HG02678 (cell line): ENCODE measurements at regions not wholly inside any gene's neighbourhood (a gene's known extent, or its start where the extent isn't known, plus 50 kb on each side); places are given as distances from the start of the nearest gene placed in this dataset.

Source experiments
- ATAC-seq: cut with Tn5 transposase; IDR thresholded peaks from one replicate; pipeline ENCODE4 v1.9.1; 2021; ENCODE audit warnings: mild to moderate bottlenecking, moderate library complexity; ENCODE audit not compliant: unreplicated experiment

DNA sequence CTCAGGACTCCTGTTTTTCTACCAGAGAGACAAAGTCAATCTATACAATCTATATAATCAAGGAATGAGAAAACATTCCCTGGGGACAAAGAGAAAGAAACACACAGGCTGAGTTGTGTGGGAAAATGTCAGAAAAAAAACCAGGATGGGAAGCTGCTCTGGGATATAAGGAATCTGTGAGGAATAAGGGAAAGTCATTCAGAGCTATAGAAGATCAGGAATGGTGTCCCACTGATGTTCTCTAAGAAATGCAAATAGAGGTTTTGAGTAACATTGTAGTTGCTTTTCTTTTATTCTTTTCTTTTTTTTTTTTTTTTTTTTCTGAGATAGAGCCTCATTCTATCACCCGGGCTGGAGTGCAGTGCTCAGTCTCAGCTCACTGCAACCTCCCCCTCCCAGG lies 605.9 kb upstream of the KLF4 start:
- ATAC-seq = no peak

DNA sequence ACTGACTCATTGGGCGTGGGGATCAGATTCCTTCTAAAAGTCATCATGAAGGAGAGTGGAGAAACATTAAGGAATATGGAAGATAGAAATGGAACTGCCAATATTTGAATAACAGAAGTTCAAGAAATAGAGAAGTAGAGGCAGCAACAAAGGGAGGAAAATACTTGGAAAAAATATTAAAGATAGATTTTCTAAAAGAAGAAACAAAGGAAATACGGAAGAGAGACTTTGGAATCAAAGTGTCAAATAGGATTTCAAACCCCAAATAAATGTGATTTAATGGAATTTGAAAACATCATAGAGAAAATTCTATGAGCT lies 605.1 kb upstream of the KLF4 start:
- no peak for ATAC-seq

DNA sequence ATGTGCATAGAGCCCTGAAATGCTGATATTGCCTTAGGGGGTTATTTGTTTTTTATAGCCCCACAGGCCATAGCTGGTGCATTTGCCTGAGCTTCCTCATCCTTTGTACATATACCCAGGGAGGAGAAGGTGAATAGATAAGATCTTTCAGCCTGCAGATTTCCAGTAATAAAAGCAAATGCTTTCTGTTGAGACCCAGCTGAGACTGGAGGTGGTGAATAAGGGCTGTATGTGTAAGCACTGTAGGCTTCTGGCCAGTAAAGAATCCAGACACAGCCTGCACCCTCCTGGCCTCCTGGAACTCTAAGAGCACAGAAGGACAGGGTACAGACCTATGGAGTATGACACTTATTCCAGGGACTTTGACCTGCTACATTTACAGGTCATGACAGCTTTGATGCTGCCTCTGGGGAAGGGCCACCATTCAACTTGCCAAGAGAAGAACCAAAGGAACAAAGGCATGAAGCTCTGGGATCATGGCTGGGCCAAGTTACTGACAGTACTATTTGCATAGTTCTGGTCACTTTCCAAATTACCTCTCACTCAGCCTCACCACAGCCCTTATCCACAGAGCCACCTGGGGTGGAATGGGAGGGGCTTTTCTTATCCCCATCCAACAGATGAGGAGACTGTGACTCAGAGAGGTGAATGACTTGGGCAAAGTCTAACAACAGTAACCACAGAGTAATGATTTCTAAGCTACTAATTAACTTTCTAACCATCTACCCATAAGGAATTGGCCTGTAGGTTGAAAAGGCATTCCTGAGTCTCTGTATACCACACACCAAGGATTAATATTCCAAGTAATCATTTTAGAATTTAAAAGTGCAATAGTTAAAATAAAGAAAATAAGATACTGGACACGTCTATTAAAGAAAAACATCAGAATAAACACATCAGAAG lies 604.5 kb upstream of the KLF4 start:
- ATAC-seq = no peak

DNA sequence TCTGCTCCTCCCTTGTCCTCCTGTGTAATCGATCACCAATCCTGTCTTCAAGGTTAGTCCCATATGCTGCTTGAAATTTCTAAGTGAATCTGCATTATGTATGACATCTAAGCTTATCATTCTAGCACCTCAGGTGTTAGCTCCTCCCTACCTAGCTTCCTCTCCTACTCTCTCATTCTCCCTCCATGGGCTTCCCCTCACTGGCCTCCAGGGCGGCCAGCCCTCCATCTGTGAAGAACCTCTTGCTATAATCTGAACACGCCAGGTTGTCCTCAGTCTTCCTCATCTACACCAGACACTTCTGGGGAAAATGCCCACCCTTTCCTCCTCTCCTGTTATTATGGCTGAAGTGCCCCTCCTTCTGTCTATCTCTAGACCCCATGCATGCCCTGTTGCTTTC lies 599.3 kb upstream of the KLF4 start:
- ATAC-seq = no peak

DNA sequence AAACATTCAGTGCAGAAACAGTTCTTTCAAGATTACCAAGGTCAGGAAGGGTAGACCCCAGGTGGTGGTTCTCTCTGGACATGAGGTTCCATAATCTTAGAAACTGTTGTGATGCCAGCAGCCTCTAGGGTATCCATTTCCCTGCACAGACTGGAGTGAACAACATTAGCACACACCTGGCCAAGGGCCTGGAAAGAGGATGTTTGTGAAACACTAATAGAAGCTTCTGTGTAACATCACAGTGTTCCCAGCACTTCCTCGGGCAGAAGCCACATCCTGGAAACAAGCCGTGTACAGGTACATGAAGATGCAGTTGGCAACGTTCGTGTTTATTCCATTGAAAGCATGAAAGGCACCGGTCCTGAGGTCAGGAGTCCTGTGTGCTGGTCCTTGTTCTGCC lies 598.2 kb upstream of the KLF4 start:
- no peak for ATAC-seq

DNA sequence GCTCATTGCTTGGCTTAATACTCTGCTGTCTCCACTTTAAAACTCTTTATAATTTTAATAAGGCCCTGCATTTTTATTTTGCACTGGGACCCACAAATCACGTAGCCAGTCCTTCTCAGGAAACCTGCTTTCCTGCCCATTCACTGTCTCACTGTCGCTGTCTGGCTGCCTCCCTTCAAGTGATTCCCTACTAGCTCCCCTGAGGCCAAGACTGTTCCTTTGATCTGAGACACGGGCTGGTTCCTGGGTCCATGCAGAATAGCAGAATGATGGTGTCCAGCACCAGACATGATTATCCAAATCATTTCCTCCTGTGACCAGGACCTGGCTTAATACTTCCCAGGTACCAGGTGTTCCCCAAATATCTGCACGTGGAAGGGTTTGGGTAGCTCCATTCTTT lies 597.1 kb upstream of the KLF4 start:
- ATAC-seq = no peak

DNA sequence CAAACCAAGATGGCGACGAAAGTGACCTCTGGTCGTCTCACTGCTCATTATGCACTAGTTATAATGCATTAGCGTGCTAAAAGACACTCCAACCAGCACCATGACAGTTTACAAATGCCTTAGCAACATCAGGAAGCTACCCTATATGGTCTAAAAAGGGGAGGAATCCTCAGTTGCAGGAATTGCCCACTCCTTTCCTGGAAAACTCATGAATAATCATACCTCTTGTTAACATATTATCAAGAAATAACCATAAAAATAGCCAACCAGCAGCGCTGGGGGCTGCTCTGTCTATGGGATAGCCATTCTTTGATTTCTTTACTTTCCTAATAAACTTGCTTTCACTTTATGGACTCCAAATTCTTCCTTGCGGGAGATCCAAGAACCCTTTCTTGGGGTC lies 595.7 kb upstream of the KLF4 start:
- ATAC-seq = no peak

DNA sequence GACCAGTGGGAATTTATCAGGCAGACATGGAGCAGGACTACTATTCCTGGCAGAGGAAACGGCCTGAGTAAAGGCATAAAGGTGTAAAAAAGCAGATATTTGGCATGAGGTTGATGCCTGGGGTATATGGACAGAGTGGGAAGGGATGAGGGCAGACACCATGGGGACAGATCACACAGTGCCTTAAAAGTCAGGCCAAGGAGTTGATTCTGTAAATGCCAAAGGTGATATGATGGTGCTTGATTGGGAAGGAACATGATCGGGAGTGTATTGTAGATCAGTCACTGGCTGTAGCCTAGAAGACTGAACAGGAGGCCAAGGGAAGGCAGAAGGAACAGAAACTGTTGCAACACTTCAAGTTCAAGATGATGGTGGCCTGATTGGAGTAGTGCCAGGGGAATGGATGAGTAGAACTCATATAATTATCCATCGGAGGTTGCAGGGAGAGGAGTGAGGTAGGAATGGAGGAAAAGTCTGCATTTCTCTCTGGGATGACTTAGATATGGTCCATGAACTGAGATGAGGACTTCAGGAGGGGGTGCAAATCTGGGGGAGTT lies 594.3 kb upstream of the KLF4 start:
- ATAC-seq = no peak

DNA sequence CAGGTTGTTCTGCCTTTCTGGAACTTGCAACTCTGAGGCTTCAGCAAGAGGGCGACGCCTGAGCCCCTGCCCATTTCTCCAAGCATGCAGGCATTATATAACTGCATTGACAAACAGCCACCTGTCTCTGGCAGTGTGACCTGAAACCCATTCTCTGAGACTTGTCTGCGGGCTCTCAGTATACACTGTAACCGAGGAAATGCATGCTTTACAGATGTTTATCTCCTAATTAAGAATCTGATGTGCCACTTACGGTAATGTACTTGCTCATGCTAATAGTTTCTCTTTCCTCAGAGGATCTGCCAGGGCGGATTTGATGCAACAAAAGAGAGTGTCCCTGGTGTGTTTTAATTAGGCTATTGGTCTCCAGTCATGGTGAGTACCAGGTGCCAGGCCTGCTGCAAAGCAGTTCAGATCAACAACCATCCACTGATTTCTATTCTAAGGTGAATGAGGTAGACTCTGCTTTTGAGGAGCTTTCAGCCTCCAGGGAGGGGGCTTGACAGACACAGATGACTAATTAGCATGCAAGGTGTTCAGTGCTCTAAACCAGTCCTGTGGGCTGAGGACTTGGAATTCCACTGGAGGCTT lies 593.7 kb upstream of the KLF4 start:
- no peak for ATAC-seq

DNA sequence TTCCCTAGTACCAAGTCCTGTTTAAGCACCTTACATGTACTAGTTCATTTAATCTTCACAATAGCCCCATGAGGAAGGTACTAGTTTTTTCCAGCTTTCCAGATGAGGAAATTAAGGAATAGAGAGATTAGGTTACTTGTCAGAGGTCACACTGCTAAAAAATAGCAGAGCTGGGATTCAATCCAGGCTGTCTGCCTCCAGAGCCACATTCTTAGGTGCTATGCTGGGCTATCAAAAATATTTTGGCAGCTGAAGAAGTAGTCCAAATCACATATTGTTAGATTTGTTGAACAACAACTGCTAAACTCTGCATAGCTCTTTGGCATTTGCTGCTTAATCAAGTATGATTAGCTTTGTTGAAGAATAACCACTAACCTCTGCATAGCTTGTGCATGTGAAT lies 591.5 kb upstream of the KLF4 start:
- ATAC-seq = no peak

DNA sequence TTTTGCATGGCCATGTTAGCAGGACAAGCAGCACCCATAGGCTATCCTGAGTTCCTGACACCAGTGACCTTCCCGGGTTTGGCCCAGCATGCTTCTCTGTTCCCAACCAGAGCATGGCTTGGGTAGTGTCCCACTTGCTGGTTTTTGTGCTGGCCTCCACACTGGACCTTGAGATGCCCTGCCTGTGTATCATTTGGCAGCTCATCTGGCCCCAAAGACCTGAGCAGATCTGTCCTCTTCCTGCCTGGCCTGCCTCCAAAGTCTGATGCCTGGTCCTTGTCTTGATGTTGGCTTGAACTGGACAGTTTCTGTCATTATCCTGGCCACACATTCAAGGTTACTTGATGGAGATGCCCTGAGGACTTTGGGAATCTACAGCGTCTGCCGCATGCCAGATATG lies 590.7 kb upstream of the KLF4 start:
- no peak for ATAC-seq

DNA sequence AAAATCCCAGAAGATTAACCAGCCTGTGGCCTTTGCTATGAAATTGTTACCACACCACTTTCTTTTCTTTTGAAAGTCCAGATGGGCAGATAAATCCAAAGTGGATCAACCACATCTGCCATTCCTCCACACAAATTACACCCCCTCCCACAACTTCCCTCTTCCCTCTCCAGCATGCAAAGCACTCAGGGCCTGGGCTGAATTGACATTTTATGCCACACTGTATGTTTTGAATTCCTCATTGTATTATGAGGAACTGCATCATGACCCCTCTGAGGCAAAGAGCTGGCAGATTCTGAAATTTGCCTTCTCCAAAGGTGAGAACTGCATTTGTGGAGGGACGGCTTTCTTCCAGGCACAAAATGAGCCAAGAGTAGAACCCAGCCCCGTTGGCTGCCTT lies 589.2 kb upstream of the KLF4 start:
- ATAC-seq = no peak

DNA sequence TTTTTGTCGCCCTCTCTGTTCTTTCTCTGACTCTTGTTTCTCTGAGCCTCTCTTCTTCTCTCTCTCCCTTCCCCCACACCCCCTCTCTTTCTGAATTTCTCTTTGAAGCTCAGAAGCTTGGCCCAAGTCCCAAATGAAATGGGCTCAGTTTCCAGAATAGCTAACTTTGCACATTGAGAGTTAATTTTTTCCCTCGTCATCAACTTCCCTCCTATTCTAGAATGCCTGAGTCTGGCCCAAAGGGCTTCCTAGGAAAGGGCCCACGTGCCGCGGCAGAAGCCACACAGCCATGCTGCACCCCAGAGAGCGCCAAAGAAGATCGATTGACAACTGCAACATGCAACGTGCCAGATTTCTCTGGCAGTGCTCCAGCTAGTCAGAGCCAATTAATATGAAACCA lies 588.8 kb upstream of the KLF4 start:
- ATAC-seq = no peak

DNA sequence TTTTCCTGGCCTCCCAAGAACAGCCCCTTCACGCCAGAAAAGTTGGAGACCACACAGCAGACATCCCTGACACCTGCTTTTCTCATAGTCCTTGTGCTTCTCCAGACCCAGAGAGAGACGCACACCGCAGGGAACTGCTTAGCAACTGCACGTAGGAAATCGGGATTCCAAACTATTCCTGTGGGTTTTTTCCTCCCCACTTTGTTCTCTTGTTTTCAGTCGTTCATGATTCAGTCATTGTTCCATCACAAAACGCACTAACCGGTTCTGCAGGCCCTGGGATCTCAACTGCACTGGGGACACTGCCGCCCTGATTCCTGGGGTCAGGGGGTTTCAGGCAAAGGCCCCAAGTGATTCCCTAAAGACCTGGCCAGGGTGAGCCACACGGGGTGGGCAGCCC lies 588.0 kb upstream of the KLF4 start:
- ATAC-seq = no peak

DNA sequence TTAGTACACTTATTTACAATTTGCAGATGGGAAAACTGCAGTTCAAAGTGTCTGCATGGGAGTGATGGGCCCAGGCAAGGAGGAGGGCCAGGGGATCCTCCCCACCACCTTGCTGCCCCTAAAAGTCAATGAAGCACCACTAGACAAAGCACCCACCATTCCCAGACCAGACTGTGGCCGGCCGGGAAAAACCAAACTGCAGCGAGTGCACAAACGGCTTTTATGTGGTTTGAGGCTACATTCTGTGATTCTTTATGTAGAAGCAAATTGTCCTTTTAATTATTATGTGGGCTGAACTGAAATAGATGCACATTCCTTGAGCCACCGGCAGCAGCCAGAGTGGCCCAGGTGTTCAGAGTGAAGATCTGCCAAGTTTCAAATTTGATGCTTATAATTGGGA lies 585.3 kb upstream of the KLF4 start:
- ATAC-seq = no peak

DNA sequence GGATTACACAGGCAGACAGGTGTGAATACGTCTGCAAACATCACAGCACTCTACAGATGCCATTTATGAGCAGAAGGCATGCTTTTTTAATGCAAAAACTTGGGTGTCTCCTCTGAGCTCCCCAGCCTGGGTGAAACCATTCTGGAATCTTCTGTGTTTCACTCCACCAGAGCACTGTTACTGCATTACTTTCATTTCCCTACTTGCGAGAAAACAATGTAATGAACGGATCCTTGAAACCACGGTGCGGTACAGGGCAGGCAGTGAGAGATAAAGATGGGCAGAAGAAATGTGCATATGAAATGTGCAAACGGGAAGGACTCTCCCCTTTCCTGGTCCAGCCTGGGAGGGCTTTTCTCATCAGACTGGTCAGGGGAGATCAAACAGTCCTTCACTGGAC lies 584.3 kb upstream of the KLF4 start:
- no peak for ATAC-seq

DNA sequence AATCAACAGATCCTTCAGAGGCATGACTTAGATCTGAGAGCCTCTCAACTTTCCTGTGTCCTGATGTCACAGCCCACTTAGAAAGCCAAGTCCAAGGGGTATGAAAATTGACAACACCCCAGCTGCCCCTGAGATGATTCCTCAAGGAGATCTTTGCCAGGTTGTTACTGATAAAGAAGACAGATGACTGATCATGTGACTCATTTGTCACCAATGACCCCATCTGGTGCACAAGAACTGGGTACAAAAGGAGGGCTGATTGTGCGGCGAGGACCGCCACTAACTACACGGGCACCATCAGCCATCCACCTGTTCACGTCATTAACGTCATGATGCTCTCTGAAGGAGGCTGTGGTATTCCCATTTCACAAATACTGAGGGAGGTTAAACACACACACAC lies 583.2 kb upstream of the KLF4 start:
- ATAC-seq = no peak

DNA sequence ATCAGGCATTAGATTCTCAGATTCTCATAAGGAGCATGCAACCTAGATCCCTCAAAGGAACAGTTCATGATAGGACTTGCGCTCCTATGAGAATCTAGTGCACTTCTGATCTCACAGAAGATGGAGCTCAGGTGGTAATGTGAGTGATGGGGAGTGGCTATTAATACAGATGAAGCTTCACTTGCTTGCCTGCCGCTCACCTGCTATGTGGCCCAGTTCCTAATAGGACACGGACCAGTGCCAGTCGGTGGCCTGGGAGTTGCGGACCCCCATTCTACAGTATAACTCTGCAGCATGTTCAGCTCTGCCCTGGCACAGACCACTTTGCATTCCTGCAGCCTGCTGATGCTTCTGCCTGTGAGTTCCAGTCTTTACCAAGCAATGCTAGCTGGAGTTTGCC lies 581.3 kb upstream of the KLF4 start:
- no peak for ATAC-seq

DNA sequence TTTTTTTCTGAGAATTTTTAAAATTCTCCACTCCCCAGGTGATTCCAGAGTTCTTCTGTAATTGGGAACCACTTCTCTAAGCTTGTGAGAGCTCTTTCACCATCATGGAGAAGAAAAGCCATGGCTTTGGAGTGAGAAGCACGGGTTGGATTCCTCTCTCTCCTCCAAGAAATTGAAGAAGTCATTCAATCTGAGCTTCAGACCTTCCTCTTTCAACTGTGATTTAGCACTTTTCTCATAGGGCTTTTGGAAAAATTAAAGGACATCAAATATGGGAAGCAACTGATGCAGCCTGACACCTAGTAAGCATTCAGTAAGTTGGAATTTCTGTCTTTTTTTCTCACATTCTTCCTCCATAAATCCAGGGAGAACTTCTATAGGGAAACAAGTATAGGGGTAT lies 580.4 kb upstream of the KLF4 start:
- no peak for ATAC-seq

DNA sequence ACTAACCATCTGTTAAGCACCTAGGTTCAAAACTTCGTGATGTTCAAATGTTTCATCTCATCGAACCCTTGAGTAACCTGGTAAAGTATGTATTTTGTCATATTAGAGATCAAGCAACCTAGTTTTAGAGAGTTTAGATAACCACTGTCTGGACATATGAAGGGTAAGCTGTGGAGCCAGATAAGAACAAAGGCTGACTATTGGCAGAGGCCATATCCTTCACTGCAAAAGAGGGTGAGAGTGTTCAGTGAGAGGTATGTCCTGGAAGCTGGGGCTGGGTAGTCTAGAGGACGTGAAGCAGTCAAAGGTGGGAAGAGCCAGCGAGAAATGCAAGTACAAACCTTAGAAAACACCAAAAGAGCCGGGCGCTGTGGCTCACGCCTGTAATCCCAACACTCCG lies 573.1 kb upstream of the KLF4 start:
- ATAC-seq = no peak

DNA sequence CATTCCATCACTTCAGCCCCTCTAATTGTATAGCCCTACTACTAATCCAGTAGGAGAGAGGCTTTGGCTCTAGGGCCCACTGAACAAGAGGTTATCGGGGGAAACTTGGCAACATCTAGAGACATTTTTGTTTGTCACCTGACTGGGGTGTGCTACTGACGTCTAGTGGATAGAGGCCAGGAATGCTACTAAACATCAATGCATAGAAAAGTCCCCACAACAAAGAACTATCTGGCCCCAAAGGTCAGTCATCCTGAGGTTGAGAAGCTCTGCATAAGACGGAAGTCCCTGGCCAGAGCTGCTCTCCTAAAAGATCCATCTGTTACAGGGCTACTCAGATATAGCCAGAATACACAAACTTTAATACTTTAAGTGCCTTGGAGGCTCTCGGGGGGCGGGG lies 570.6 kb upstream of the KLF4 start:
- ATAC-seq = no peak

DNA sequence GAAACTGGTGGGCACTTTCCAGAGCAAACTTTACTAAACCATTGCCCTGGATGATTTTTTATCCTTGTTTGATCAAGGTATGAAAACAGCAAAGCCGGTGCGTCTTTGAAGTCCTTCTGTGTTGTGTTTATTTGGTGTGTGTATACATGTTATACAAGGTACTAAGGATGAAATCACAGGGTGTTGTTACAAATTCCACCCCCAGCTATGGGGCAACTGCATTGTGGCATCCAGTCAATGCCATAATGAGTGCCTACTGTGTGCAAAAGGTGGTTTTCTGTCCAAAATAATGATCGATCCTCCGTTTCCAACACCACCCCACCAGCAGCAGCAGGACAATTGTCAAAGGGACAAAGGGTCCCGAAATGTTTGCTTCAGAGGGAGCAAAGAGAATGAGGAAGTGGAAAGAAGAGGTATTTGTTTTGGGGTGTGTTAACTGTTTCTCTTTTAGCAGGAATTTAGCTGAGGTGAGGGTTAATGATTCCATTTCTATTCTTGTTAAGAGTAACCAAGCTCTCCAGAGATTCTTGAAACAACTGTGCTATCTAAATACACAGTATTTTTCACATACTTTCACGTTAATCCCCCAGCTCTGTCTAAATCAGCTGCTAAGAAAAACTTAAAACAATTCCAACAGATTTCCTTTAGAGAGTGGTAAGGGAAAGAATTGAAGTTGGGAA lies 568.7 kb upstream of the KLF4 start:
- no peak for ATAC-seq
